Hematopoietic multipotent progenitor cell treated with erythropoietin and hydrocortisone succinate and interleukin-3 and kit ligand, for 8 days (in vitro differentiated cells): ENCODE measurements at regions not wholly inside any gene's neighbourhood (a gene's known extent, or its start where the extent isn't known, plus 50 kb on each side); places are given as distances from the start of the nearest gene placed in this dataset.
"Not testable (repeated sequence)": the region's sequence is repeated elsewhere in the genome, so short reads cannot be mapped to it uniquely, and the experiment has no call there.

Source experiments
- DNase-seq: peaks from one replicate; pipeline ENCODE4 v3.0.0-alpha.2; 2015

GRCh38 chrX:85808217-85808616 lies 239.1 kb downstream of the CHM start:
- no peak for DNase-seq

DNA sequence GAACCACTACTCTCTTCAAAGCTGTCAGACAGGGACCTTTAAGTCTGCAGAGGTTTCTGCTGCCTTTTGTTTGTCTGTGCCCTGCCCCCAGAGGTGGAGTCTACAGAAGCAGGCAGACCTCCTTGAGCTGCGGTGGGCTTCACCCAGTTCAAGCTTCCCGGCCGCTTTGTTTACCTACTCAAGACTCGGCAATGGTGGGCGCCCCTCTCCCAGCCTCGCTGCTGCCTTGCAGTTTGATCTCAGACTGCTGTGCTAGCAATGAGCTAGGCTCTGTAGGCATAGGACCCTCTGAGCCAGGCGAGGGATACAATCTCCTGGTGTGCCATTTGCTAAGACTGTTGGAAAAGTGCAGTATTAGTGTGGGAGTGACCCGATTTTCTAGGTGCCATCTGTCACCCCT lies 275.0 kb downstream of the CHM start:
- not testable (repeated sequence) for DNase-seq

DNA sequence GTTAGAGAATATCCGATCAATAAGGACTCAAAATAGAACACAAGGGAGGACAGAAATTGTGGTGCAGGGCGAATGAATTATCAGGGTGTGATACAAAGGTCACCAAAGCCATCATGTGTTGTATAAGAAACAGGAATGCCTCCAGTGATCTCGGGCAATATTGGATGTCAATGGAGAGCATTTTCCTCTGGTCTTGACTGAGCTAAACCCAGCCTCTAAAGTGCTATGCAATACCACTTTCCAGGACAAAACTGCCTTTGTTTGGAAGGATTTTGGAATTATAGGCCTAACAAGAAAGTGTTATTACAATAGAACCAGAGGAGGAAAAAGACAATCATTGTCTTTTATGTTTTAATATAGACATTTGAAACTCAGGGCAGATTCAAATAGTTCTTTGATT lies 281.7 kb downstream of the CHM start:
- no peak for DNase-seq

GRCh38 chrX:85723025-85723424 lies 324.3 kb downstream of the CHM start:
- not testable (repeated sequence) for DNase-seq

- not testable (repeated sequence) for DNase-seq
Observed at GRCh38 chrX:85703233-85703632, 323.8 kb upstream of the POF1B start.

DNA sequence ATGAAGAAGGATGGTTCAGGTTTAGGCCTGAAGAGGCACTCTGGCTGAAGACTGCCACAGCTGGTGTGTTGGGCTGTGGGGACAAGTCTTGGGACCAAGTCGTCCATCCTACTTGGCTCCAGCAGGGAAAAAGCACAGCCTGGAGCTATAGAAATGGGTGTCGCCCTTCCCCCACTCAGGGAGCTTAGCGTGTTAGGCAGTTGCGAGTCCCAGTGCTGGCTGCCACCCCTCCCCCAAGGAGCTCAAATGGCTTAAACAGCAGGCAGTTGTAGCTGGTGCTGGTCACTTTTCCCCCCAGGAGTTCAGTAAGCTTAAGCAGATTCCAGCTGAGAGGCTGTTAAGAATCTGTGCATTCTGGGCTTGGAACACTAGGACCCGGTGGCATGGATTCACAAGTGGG lies 319.5 kb upstream of the POF1B start:
- no peak for DNase-seq

GRCh38 chrX:85685843-85686242 lies 306.4 kb upstream of the POF1B start:
- DNase-seq = no peak

GRCh38 chrX:85666471-85666870 lies 287.0 kb upstream of the POF1B start:
- no peak for DNase-seq

- not testable (repeated sequence) for DNase-seq
Observed at GRCh38 chrX:85663970-85664369, 284.5 kb upstream of the POF1B start.

DNA sequence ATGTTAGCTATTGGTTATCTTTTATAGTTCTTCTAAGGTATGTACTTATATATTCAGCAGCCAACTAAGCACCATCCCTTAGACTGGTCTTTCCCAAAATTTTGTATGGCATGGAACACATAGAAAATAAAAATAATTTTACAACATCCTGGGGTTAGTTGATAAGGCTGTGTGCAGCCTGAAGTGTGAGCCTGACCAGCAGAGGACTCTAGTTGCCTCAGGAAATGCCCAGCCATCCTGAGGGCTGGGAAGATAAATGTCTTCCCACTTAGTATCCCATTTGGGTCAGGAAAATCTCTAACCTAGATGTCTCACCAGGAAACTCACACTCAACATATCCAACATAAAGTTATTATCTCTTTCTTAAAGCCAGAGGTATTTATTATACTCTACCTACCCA lies 251.4 kb upstream of the POF1B start:
- DNase-seq = no peak

DNA sequence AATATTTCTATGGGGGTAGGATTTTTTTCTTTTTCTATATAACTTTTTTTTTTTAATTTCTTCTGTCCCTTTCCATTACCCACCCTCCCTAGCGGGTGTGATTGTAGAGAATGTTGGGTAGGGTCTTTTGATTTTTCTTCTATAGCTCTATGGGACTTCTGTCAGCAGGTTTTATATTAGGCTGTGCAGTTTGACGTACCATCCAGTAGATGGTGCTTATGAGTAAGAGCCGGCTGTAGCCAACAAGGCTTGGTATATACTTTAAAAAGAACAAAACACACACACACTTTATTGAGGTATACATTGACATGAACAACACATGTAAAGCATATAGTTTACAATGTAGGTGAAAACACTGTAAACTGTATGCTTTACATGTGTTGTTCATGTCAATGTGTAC lies 247.9 kb upstream of the POF1B start:
- DNase-seq = peak; percentile 1

GRCh38 chrX:85622635-85623034 lies 243.2 kb upstream of the POF1B start:
- DNase-seq = no peak

- DNase-seq = no peak
Observed at GRCh38 chrX:85620466-85620865, 241.0 kb upstream of the POF1B start.

DNA sequence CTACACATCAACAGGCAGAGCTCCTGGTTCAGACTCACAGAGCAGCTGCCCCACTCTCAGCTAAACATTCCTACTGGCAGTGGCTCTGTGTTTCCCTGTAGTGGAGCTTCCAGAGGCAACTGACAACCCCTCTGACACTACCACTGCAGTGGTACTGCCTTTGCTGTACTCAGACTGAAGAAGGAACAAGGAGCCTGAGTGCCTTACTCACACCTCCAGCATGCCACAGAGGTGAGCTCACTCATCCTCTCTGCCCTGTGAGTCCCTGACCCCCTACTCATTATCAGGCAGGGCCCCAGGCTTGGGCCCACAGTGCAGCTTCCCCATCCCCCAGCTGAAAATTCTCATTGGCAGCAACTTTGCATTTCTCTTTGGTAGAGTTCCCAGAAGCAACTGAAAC lies 240.5 kb upstream of the POF1B start:
- no peak for DNase-seq

- DNase-seq = peak; percentile 11
Observed at GRCh38 chrX:85611926-85612325, 232.5 kb upstream of the POF1B start.

DNA sequence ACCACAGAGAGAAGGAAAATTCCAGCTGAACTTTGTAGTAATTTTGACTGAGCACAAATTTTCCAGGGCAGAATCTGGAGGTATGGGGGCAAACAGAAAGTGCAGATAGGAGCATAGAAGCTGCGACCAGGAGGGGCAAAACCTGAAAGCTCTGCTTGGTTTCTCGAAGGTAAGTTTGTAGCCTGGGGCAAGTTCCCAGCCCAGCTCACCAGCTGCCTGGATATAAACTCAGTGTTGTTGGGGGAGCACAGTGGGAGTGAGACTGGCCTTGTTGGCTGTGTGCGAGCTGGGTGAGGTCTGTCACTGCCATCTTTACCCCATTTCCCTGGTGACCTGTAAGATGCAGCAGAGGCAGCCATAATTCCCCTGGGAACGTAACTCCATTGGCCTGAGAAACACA lies 213.5 kb upstream of the POF1B start:
- no peak for DNase-seq

DNA sequence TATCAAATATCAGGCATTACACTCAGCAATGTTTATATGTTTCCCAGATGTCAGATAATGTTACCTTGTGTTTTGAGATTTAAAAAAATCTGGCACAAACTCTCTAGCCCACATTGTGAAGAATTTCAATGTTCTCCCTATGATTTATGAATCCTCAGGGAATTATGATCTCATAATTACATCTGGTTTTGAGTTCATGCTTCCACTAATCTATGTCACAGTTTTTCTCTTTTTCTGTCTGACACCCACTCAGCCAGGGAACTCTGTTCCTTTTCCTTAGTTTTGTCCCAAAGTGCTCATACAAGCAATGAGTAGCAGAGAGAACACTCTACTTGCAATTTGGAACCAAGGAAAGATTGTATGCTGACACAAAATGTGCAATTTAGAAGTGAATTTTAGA lies 212.1 kb upstream of the POF1B start:
- no peak for DNase-seq

DNA sequence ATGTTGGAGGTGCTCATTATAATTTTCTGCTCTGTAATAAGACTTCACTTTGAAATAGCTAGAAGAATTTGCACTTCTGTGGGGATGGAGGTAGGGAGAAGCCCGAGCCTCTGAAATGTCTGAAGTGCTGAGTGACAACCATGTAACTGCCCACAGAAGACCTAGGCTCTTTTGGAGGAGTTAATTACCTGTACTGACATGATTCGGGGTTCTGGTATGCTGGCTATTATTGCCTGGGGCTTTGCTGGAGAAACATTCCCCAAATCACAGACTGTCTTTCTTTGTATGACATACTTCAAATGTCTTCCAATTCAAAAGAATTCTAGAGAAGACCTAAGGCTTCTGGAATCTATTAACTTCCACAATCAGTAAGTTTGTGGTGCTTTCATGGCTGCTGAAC lies 211.2 kb upstream of the POF1B start:
- no peak for DNase-seq

- no peak for DNase-seq
Observed at GRCh38 chrX:85573801-85574200, 194.3 kb upstream of the POF1B start.

DNA sequence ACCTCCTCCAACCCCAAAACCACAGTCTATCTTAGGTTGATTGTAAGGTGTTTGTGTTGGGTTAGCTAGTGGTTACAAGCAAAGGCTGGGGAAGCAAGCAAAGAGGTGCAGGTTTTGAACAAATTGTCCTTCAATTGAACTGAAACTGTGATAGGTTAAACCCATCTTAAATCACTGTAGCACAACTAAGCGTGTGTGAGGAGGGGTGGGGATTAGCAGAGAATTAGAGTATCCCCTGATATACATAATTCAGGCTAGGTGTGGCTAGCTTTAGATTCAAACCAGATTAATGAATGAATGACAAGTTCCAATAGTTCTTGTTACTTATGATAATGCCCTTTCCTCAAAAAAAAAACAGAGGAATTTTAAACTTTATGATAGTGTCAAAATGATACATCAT lies 191.0 kb upstream of the POF1B start:
- DNase-seq = no peak

DNA sequence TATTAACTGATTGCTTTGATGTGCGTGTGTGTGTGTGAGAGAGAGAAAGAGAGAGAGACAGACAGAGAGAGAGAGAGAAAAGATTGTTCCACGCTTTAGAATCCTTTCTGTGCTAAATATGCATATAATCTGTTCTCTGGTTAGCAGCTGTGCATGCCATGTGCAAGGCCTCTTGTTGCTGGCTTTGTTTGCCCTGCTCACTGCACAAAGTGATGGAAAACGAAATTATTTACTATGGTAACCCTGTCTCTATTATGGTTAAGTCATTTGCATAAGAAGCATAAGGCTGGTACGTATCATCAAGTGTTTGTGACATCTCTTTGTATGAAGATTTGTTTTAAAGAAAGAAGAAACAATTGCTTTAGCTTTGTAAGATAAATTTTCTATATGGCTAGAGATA lies 190.2 kb upstream of the POF1B start:
- no peak for DNase-seq

DNA sequence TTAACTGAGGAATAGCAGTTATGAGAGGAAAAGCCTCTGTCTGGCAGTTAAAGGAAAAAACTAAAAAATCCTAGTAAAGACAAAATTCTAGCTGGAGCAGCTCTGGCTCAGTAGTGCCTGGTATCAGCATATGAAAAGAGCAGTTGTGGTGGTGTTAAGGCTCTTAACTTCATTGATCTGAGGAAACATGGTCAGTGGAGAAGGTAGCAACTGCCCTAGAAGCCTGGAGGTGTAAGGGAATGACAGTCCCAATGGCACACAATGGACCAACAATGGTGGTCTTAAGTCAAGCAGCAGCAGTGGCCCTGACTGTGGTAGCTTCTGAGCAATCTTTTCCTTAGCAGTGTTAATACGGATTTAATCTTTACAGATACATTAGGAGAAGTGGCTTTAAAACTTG lies 189.6 kb upstream of the POF1B start:
- DNase-seq = no peak

GRCh38 chrX:85561231-85561630 lies 181.8 kb upstream of the POF1B start:
- DNase-seq = no peak

GRCh38 chrX:85544609-85545008 lies 165.1 kb upstream of the POF1B start:
- no peak for DNase-seq

GRCh38 chrX:85543866-85544265 lies 164.4 kb upstream of the POF1B start:
- no peak for DNase-seq

DNA sequence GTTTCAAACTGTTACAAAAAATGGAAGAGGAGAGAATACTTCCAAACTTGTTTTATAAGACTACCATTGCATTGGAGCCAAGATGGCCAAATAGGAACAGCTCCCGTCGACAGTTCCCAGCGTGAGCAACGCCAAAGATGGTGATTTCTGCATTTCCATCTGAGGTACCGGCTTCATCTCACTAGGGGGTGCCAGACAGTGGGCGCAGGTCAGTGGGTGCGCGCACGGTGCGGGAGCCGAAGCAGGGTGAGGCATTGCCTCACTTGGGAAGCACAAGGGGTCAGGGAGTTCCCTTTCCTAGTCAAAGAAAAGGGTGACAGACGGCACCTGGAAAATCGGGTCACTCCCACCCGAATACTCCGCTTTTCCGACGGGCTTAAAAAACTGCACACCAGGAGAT lies 149.7 kb upstream of the POF1B start:
- DNase-seq = not testable (repeated sequence)
